Liver (tissue), 8 donors: ENCODE measurements at regions not wholly inside any gene's neighbourhood (a gene's known extent, or its start where the extent isn't known, plus 50 kb on each side); places are given as distances from the start of the nearest gene placed in this dataset.

Experiments
- DNase-seq: peaks from one replicate; pipeline ENCODE4 v3.0.0-alpha.2; 2017; ENCODE audit warnings: low spot score
- H3K27ac ChIP-seq, 2 donors: one replicate each; pipeline ENCODE4 v1.7.0; 2013; ENCODE audit warnings: inconsistent platforms in 2 of 2, low read length in 2 of 2, control low read depth in 1 of 2, low read depth in 1 of 2, mild to moderate bottlenecking in 1 of 2
- H3K27me3 ChIP-seq, 4 donors: one replicate each; pipeline versions ENCODE4 v1.6.1 to v1.7.0; 2013; ENCODE audit warnings: low read length in 3 of 4, inconsistent platforms in 1 of 4, mild to moderate bottlenecking in 1 of 4, moderate library complexity in 1 of 4; ENCODE audit not compliant: control insufficient read depth in 4 of 4, insufficient read depth in 4 of 4
- H3K36me3 ChIP-seq, 4 donors: one replicate each; pipeline versions ENCODE4 v1.6.1 to v1.7.0; 2013; ENCODE audit warnings: low read length in 3 of 4, mild to moderate bottlenecking in 3 of 4, low read depth in 1 of 4, moderate library complexity in 1 of 4; ENCODE audit not compliant: control insufficient read depth in 4 of 4, insufficient read depth in 3 of 4
- H3K4me1 ChIP-seq, 4 donors: one replicate each; pipeline versions ENCODE4 v1.6.1 to v1.7.0; 2013; ENCODE audit warnings: low read length in 3 of 4, mild to moderate bottlenecking in 3 of 4, moderate library complexity in 1 of 4; ENCODE audit not compliant: control insufficient read depth in 4 of 4, insufficient read depth in 4 of 4
- H3K4me3 ChIP-seq, 3 donors: one replicate each; pipeline versions ENCODE4 v1.6.1 to v1.7.0; 2013; ENCODE audit warnings: low read length in 3 of 3, control low read depth in 1 of 3, low read depth in 1 of 3, mild to moderate bottlenecking in 1 of 3
- H3K9ac ChIP-seq, 2 donors: one replicate each; pipeline ENCODE4 v1.7.0; 2013; ENCODE audit warnings: low read length in 2 of 2, mild to moderate bottlenecking in 2 of 2, moderate library complexity in 2 of 2, control low read depth in 1 of 2, low read depth in 1 of 2
- H3K9me3 ChIP-seq, 4 donors: one replicate each; pipeline versions ENCODE4 v1.6.1 to v1.7.0; 2013; ENCODE audit warnings: low read length in 3 of 4; ENCODE audit not compliant: control insufficient read depth in 4 of 4
- EGR1 ChIP-seq, 2 donors: IDR thresholded peaks; 2 replicates each; pipeline ENCODE4 v1.6.1; 2016 to 2018; ENCODE audit warnings: antibody characterized with exemption in 2 of 2, low read depth in 2 of 2
- FOXA1 ChIP-seq: IDR thresholded peaks from 2 replicates; pipeline ENCODE4 v1.6.1; 2016; ENCODE audit warnings: antibody characterized with exemption
- GABPA ChIP-seq, 2 donors: IDR thresholded peaks in 1 of 2; conservative IDR thresholded peaks in 1 of 2; 2 replicates each; pipeline ENCODE4 v1.6.1; 2016; ENCODE audit warnings: antibody characterized with exemption in 2 of 2, mild to moderate bottlenecking in 1 of 2, moderate library complexity in 1 of 2
- HNF4A ChIP-seq, 2 donors: conservative IDR thresholded peaks; 2 replicates each; pipeline ENCODE4 v1.6.1; 2016; ENCODE audit warnings: antibody characterized with exemption in 2 of 2, mild to moderate bottlenecking in 2 of 2
- HNF4G ChIP-seq: IDR thresholded peaks from 2 replicates; pipeline ENCODE4 v1.6.1; 2016; ENCODE audit warnings: antibody characterized with exemption
- JUND ChIP-seq, 2 donors: IDR thresholded peaks; 2 replicates each; pipeline ENCODE4 v1.6.1; 2016; ENCODE audit warnings: antibody characterized with exemption in 2 of 2
- NR2F2 ChIP-seq: IDR thresholded peaks from 2 replicates; pipeline ENCODE4 v1.6.1; 2016; ENCODE audit warnings: antibody characterized with exemption
- RXRA ChIP-seq, 2 donors: IDR thresholded peaks; 2 replicates each; pipeline ENCODE4 v1.6.1; 2017 to 2018; ENCODE audit warnings: antibody characterized with exemption in 2 of 2, mild to moderate bottlenecking in 1 of 2
- SP1 ChIP-seq: IDR thresholded peaks from 2 replicates; pipeline ENCODE4 v1.6.1; 2018; ENCODE audit warnings: antibody characterized with exemption, mild to moderate bottlenecking
- WGBS: extraction: QIAGEN DNeasy Blood & Tissue Kit; methylation state at CpG from one replicate; pipeline ENCODE4 v1.1.7; 2013; 5-methylcytosine and 5-hydroxymethylcytosine counted together
- TF ChIP-seq, protein P1 (sequence below): fragments of 150-350 bp; IDR thresholded peaks from 2 replicates; pipeline ENCODE4 v1.5.1; 2017; ENCODE audit warnings: improper control_type of control experiment, low read depth, low read length; ENCODE audit not compliant: missing input control
- TF ChIP-seq, protein P2 (sequence below): IDR thresholded peaks from 2 replicates; pipeline ENCODE4 v1.6.1; 2016; ENCODE audit warnings: antibody characterized with exemption, mild to moderate bottlenecking
- TF ChIP-seq, protein P3 (sequence below): IDR thresholded peaks from 2 replicates; pipeline ENCODE4 v1.6.1; 2016; ENCODE audit warnings: antibody characterized with exemption
- donor health status: healthy.
- donor health status: healthy.
- donor health status: healthy.
- donor health status: healthy.
- donor health status: healthy.

DNA sequence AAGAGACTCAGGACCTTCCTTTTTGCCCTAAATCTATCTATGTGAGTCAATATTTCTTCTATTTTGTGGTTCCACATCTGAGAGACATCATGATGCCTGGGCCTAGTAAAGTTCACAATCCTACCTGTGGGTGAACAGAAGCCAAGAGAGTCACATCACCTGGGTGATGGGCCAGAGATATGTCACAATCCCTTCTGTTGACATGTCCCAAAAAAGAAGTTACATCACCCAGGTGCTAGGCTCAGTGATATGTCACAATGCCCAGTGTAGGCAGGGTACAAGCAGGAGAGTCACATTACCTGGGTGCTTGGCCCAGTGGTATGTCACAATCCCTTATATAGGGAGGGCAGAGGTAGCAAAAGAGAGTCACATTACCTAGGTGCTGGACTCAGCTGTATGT is 2101.9 kb downstream of the TP53TG3F start:
- H3K27ac ChIP-seq, result no peak overlapping the region
- no peak overlapping the region for H3K4me3 ChIP-seq
- no peak for DNase-seq
- H3K4me1 ChIP-seq, result no peaks in the 10 kb centered on the region
- no peak for TF ChIP-seq GABPA (IDR thresholded peaks at IDR 0.05 in 1 of 2, conservative IDR thresholded peaks at IDR 0.05 in 1 of 2)
- TF ChIP-seq HNF4G, result no peak
- TF ChIP-seq, protein P1, sequence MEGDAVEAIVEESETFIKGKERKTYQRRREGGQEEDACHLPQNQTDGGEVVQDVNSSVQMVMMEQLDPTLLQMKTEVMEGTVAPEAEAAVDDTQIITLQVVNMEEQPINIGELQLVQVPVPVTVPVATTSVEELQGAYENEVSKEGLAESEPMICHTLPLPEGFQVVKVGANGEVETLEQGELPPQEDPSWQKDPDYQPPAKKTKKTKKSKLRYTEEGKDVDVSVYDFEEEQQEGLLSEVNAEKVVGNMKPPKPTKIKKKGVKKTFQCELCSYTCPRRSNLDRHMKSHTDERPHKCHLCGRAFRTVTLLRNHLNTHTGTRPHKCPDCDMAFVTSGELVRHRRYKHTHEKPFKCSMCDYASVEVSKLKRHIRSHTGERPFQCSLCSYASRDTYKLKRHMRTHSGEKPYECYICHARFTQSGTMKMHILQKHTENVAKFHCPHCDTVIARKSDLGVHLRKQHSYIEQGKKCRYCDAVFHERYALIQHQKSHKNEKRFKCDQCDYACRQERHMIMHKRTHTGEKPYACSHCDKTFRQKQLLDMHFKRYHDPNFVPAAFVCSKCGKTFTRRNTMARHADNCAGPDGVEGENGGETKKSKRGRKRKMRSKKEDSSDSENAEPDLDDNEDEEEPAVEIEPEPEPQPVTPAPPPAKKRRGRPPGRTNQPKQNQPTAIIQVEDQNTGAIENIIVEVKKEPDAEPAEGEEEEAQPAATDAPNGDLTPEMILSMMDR, result no peak
- peak in 1 of 2 donors; percentile 34 for TF ChIP-seq JUND (IDR thresholded peaks at IDR 0.05)
- TF ChIP-seq EGR1 (IDR thresholded peaks at IDR 0.05; ENCODE audit: low read depth in 2 of 2), result no peak
- TF ChIP-seq SP1, result no peak
- peak in 1 of 2 donors; percentile 44 for TF ChIP-seq RXRA (IDR thresholded peaks at IDR 0.05)
- TF ChIP-seq, protein P2, sequence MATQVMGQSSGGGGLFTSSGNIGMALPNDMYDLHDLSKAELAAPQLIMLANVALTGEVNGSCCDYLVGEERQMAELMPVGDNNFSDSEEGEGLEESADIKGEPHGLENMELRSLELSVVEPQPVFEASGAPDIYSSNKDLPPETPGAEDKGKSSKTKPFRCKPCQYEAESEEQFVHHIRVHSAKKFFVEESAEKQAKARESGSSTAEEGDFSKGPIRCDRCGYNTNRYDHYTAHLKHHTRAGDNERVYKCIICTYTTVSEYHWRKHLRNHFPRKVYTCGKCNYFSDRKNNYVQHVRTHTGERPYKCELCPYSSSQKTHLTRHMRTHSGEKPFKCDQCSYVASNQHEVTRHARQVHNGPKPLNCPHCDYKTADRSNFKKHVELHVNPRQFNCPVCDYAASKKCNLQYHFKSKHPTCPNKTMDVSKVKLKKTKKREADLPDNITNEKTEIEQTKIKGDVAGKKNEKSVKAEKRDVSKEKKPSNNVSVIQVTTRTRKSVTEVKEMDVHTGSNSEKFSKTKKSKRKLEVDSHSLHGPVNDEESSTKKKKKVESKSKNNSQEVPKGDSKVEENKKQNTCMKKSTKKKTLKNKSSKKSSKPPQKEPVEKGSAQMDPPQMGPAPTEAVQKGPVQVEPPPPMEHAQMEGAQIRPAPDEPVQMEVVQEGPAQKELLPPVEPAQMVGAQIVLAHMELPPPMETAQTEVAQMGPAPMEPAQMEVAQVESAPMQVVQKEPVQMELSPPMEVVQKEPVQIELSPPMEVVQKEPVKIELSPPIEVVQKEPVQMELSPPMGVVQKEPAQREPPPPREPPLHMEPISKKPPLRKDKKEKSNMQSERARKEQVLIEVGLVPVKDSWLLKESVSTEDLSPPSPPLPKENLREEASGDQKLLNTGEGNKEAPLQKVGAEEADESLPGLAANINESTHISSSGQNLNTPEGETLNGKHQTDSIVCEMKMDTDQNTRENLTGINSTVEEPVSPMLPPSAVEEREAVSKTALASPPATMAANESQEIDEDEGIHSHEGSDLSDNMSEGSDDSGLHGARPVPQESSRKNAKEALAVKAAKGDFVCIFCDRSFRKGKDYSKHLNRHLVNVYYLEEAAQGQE, result no peak
- peak in 1 of 2 donors; percentile 44 for TF ChIP-seq HNF4A (conservative IDR thresholded peaks at IDR 0.05)
- H3K9ac ChIP-seq, result no peak overlapping the region
- H3K9me3 ChIP-seq, result peaks cover 0 to 3% (median under 1%) of the 10 kb centered on the region in 4 donors
- H3K27me3 ChIP-seq, result no peaks in the 10 kb centered on the region
- no peaks in the 10 kb centered on the region for H3K36me3 ChIP-seq

DNA sequence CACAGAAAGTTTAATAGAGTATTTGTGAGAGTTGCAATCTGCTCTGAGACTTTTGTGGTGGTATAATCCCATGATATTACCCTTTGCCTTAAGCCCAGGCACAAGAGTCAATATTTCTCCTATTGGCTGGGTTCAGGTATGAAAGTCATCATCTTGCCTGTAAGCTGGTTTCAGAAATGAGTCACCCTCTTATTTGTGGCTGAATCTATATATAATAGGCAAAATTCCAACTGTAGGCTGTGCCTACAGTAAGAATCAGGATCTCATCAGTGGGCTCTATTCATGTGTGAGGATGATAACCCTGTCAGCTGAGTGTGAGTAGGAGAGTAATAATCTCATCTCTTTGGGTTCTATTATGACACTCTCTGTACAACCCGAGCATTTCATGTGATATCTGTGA is 2103.1 kb downstream of the TP53TG3F start:
- H3K4me1 ChIP-seq, result no peaks in the 10 kb centered on the region
- H3K27me3 ChIP-seq, result no peaks in the 10 kb centered on the region
- no peak overlapping the region for H3K27ac ChIP-seq
- TF ChIP-seq NR2F2, result no peak
- TF ChIP-seq SP1, result no peak
- TF ChIP-seq, protein P2, result no peak
- no peak for TF ChIP-seq HNF4G
- TF ChIP-seq, protein P3, sequence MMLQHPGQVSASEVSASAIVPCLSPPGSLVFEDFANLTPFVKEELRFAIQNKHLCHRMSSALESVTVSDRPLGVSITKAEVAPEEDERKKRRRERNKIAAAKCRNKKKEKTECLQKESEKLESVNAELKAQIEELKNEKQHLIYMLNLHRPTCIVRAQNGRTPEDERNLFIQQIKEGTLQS, result no peak
- TF ChIP-seq RXRA (IDR thresholded peaks at IDR 0.05), result no peak
- no peak for TF ChIP-seq FOXA1
- no peak for TF ChIP-seq EGR1 (IDR thresholded peaks at IDR 0.05; ENCODE audit: low read depth in 2 of 2)
- WGBS, result 25% methylated on average over 1 of the region's 1 CpG
- no peaks in the 10 kb centered on the region for H3K36me3 ChIP-seq
- H3K9me3 ChIP-seq, result peaks cover 0 to 3% (median 0%) of the 10 kb centered on the region in 4 donors
- H3K4me3 ChIP-seq, result no peak overlapping the region
- DNase-seq, result no peak
- H3K9ac ChIP-seq, result no peak overlapping the region
